H1 (cell line): ENCODE measurements at regions not wholly inside any gene's neighbourhood (a gene's known extent, or its start where the extent isn't known, plus 50 kb on each side); places are given as distances from the start of the nearest gene placed in this dataset.

ENCODE experiments used
- CTCF ChIA-PET: fragments of 300-600 bp; sonication (Branson Sonifier 250); formaldehyde crosslinking; loops from one replicate; lab custom pipeline; 2021; ENCODE audit not compliant: partially characterized antibody; lab: Charles Lee
- POLR2A ChIA-PET: fragments of 300-600 bp; sonication (Branson Sonifier 250); formaldehyde crosslinking; loops from one replicate; lab custom pipeline; 2021; ENCODE audit warnings: inconsistent platforms; ENCODE audit not compliant: partially characterized antibody; lab: Charles Lee
- DNase-seq, 2 experiments: peaks; one replicate each; pipeline versions ENCODE4 v3.0.0 to v3.0.0-alpha.2; 2010 to 2022; ENCODE audit warnings: low spot score in 2 of 2, low read depth in 1 of 2, mixed read lengths in 1 of 2
- FAIRE-seq: peaks from 2 replicates; lab custom pipeline; 2011; peaks lifted over from hg19 to GRCh38; lab: Jason Lieb, UNC
- H2AFZ ChIP-seq: 2 replicates; pipeline ENCODE4 v1.8.1; 2012; ENCODE audit warnings: low read length, inconsistent platforms
- H2AK5ac ChIP-seq: 2 replicates; pipeline ENCODE4 v1.6.1; 2013; ENCODE audit warnings: low read depth, low read length
- H2BK120ac ChIP-seq: replicated peaks from 2 replicates; pipeline ENCODE3; 2013; ENCODE audit warnings: low read depth, low read length, inconsistent platforms
- H2BK12ac ChIP-seq: 2 replicates; pipeline ENCODE4 v1.6.1; 2013; ENCODE audit warnings: low read depth, low read length
- H2BK15ac ChIP-seq: 2 replicates; pipeline ENCODE4 v1.6.1; 2013; ENCODE audit warnings: low read length
- H2BK20ac ChIP-seq: 2 replicates; pipeline ENCODE4 v1.6.1; 2013; ENCODE audit warnings: low read length
- H2BK5ac ChIP-seq: 2 replicates; pipeline ENCODE4 v1.6.1; 2013; ENCODE audit warnings: low read depth, low read length
- H3K14ac ChIP-seq: 2 replicates; pipeline ENCODE4 v1.6.1; 2013; ENCODE audit warnings: inconsistent platforms; ENCODE audit not compliant: insufficient read length
- H3K18ac ChIP-seq: 2 replicates; pipeline ENCODE4 v1.6.1; 2013; ENCODE audit warnings: low read length; ENCODE audit errors: extremely low read depth
- H3K23ac ChIP-seq: 2 replicates; pipeline ENCODE4 v1.6.1; 2013; ENCODE audit warnings: inconsistent platforms; ENCODE audit not compliant: insufficient read length
- H3K23me2 ChIP-seq: 2 replicates; pipeline ENCODE4 v1.6.1; 2013; ENCODE audit warnings: low read depth, low read length
- H3K27ac ChIP-seq: 2 replicates; pipeline ENCODE4 v1.6.1; 2011; ENCODE audit warnings: low read depth, low read length, inconsistent platforms
- H3K27me3 ChIP-seq, 4 experiments: replicated peaks in 1 of 4; 1 replicate in 1 of 4; 2 replicates in 3 of 4; pipeline versions ENCODE4 v1.6.1 to v1.8.1; 2011 to 2013; ENCODE audit warnings: low read length in 3 of 4, mild to moderate bottlenecking in 3 of 4, inconsistent platforms in 2 of 4, mixed read lengths in 2 of 4, moderate library complexity in 1 of 4; ENCODE audit not compliant: control insufficient read depth in 3 of 4, insufficient read depth in 3 of 4; ENCODE audit errors: extremely low read depth in 1 of 4
- H3K36me3 ChIP-seq, 4 experiments: 2 replicates each; pipeline versions ENCODE4 v1.6.1 to v1.8.1; 2011 to 2013; ENCODE audit warnings: mild to moderate bottlenecking in 4 of 4, low read length in 3 of 4, moderate library complexity in 2 of 4, control low read depth in 1 of 4, inconsistent platforms in 1 of 4; ENCODE audit not compliant: insufficient read depth in 4 of 4, control insufficient read depth in 2 of 4
- H3K4ac ChIP-seq: replicated peaks from 2 replicates; pipeline ENCODE3; 2013; ENCODE audit warnings: low read length, low read depth, mixed read lengths, inconsistent platforms; ENCODE audit not compliant: insufficient read length
- H3K4me1 ChIP-seq, 4 experiments: replicated peaks in 1 of 4; 1 replicate in 1 of 4; 2 replicates in 3 of 4; pipeline versions ENCODE4 v1.6.1 to v1.8.1; 2011 to 2013; ENCODE audit warnings: low read length in 3 of 4, inconsistent platforms in 2 of 4, mixed read lengths in 1 of 4; ENCODE audit not compliant: insufficient read depth in 4 of 4, control insufficient read depth in 3 of 4
- H3K4me2 ChIP-seq, 2 experiments: 2 replicates each; pipeline versions ENCODE4 v1.6.1 to v1.8.1; 2011 to 2013; ENCODE audit warnings: low read depth in 2 of 2, low read length in 2 of 2, control low read depth in 1 of 2, inconsistent platforms in 1 of 2, mild to moderate bottlenecking in 1 of 2; ENCODE audit not compliant: insufficient read depth in 1 of 2
- H3K4me3 ChIP-seq, 4 experiments: fragments of 200-600, 300-600 bp in 1 of 4; sonication (generic), shearing (Covaris generic), sonication (Bioruptor Twin) in 1 of 4; 2 replicates each; pipeline versions ENCODE4 v1.5.1 to v1.8.1; 2011 to 2016; ENCODE audit warnings: low read length in 4 of 4, low read depth in 3 of 4, control low read depth in 2 of 4, inconsistent platforms in 2 of 4, mild to moderate bottlenecking in 2 of 4, mixed read lengths in 1 of 4, moderate library complexity in 1 of 4; ENCODE audit not compliant: insufficient read depth in 2 of 4; ENCODE audit errors: extremely low read depth in 1 of 4
- H3K56ac ChIP-seq: replicated peaks from 2 replicates; pipeline ENCODE3; 2013; ENCODE audit warnings: low read depth, mild to moderate bottlenecking, mixed read lengths, low read length, inconsistent platforms; ENCODE audit not compliant: insufficient read length
- H3K79me1 ChIP-seq: 2 replicates; pipeline ENCODE4 v1.6.1; 2013; ENCODE audit warnings: low read depth, low read length, control low read depth
- H3K79me2 ChIP-seq, 2 experiments: 2 replicates each; pipeline versions ENCODE4 v1.6.1 to v1.8.1; 2012 to 2013; ENCODE audit warnings: low read length in 2 of 2, mild to moderate bottlenecking in 2 of 2, inconsistent platforms in 1 of 2; ENCODE audit not compliant: insufficient read depth in 2 of 2, control insufficient read depth in 1 of 2
- H3K9ac ChIP-seq, 4 experiments: replicated peaks in 1 of 4; 1 replicate in 1 of 4; 2 replicates in 3 of 4; pipeline versions ENCODE4 v1.6.1 to v1.8.1; 2011 to 2013; ENCODE audit warnings: low read depth in 3 of 4, low read length in 3 of 4, control low read depth in 2 of 4, mild to moderate bottlenecking in 2 of 4, moderate library complexity in 2 of 4, inconsistent platforms in 1 of 4; ENCODE audit errors: extremely low read depth in 1 of 4
- H3K9me3 ChIP-seq, 2 experiments: 2 replicates each; pipeline versions ENCODE4 v1.6.1 to v1.8.1; 2012 to 2013; ENCODE audit warnings: mild to moderate bottlenecking in 2 of 2, moderate library complexity in 2 of 2, control low read depth in 1 of 2, inconsistent platforms in 1 of 2, low read depth in 1 of 2, low read length in 1 of 2, mixed read lengths in 1 of 2; ENCODE audit not compliant: insufficient read depth in 2 of 2
- H4K20me1 ChIP-seq, 2 experiments: replicated peaks in 1 of 2; 2 replicates each; pipeline versions ENCODE3 to v1.8.1; 2011 to 2013; ENCODE audit warnings: inconsistent platforms in 2 of 2, low read length in 2 of 2, mild to moderate bottlenecking in 1 of 2; ENCODE audit not compliant: insufficient read depth in 2 of 2, control insufficient read depth in 1 of 2
- H4K5ac ChIP-seq: 2 replicates; pipeline ENCODE4 v1.6.1; 2013; ENCODE audit warnings: low read length, low read depth, mixed read lengths, inconsistent platforms; ENCODE audit not compliant: insufficient read length
- H4K8ac ChIP-seq: 2 replicates; pipeline ENCODE4 v1.8.0; 2013; ENCODE audit warnings: mild to moderate bottlenecking, moderate library complexity, low read length, inconsistent platforms; ENCODE audit not compliant: insufficient read depth; ENCODE audit errors: extremely low read depth
- H4K91ac ChIP-seq: replicated peaks from 2 replicates; pipeline ENCODE3; 2013; ENCODE audit warnings: low read length, mixed read lengths, inconsistent platforms; ENCODE audit not compliant: insufficient read length
- BCL11A ChIP-seq, 2 experiments: IDR thresholded peaks; one replicate each; pipeline ENCODE4 v1.6.1; 2011; ENCODE audit warnings: low read depth in 2 of 2, low read length in 2 of 2, mild to moderate bottlenecking in 2 of 2
- CBX5 ChIP-seq: fragments of 300-800, 300-1000 bp; sonication (generic); IDR thresholded peaks from 2 replicates; pipeline ENCODE4 v1.7.1; 2016; ENCODE audit warnings: antibody characterized with exemption, low read length, low read depth
- CHD2 ChIP-seq: IDR thresholded peaks from 2 replicates; pipeline ENCODE4 v1.6.1; 2012; ENCODE audit warnings: low read length, improper control_type of control experiment
- CTBP2 ChIP-seq: IDR thresholded peaks from 2 replicates; pipeline ENCODE4 v1.7.0; 2011; ENCODE audit warnings: borderline replicate concordance, mild to moderate bottlenecking, moderate library complexity, mixed read lengths, low read length; ENCODE audit not compliant: insufficient read depth, insufficient read length
- JUND ChIP-seq: IDR thresholded peaks from 2 replicates; pipeline ENCODE4 v1.6.1; 2011; ENCODE audit warnings: mild to moderate bottlenecking, improper control_type of control experiment, low read length
- POLR2A ChIP-seq, 2 experiments: IDR thresholded peaks; 1 replicate in 1 of 2; 2 replicates in 1 of 2; pipeline ENCODE4 v1.6.1; 2011; ENCODE audit warnings: low read depth in 2 of 2, low read length in 2 of 2, mild to moderate bottlenecking in 2 of 2; ENCODE audit errors: control extremely low read depth in 1 of 2
- SUZ12 ChIP-seq: fragments of 200-600 bp; sonication (generic); IDR thresholded peaks from 2 replicates; pipeline ENCODE4 v1.6.1; 2012; ENCODE audit warnings: mild to moderate bottlenecking, inconsistent platforms, low read length, moderate library complexity, mixed read lengths
- YY1 ChIP-seq: IDR thresholded peaks from 2 replicates; pipeline ENCODE4 v1.6.1; 2011; ENCODE audit warnings: low read depth, mild to moderate bottlenecking, low read length
- WGBS, 2 experiments: shearing (Covaris generic) in 1 of 2; methylation state at CpG; one replicate each; pipeline versions ENCODE4 v1.1.6 to v1.1.7; 2013 to 2015; ENCODE audit warnings: low lambda C conversion rate in 2 of 2, mixed read lengths in 2 of 2, inconsistent platforms in 1 of 2, low coverage in 1 of 2, missing lambda C conversion rate in 1 of 2; ENCODE audit not compliant: insufficient replicate concordance in 2 of 2, insufficient coverage in 1 of 2, insufficient read length in 1 of 2; ENCODE audit errors: extremely low coverage in 1 of 2, missing lambda C conversion rate in 1 of 2; 5-methylcytosine and 5-hydroxymethylcytosine counted together
- TF ChIP-seq, protein P1 (sequence below), 3 experiments: IDR thresholded peaks; 1 replicate in 2 of 3; 2 replicates in 1 of 3; pipeline versions ENCODE4 v1.5.1 to v1.6.1; 2011; ENCODE audit warnings: low read length in 3 of 3, mild to moderate bottlenecking in 3 of 3, inconsistent platforms in 2 of 3, low read depth in 1 of 3, moderate library complexity in 1 of 3; ENCODE audit not compliant: insufficient read depth in 1 of 3; ENCODE audit errors: control extremely low read depth in 1 of 3

GRCh38 chr6:95768539-95768938, 191.2 kb downstream of the MANEA start:
- ChIA-PET POLR2A (no interaction called here), CTCF (interaction anchor here (0.6 to 1.2 kb wide), 4 partner anchors 34 to 98 kb away, joined by 3 read pairs; no protein-coding TSS in a partner anchor)
- FAIRE-seq (peak; percentile 70), DNase-seq (peak; percentile 15 to 52)
- Histone ChIP-seq H3K4me2 (no peak overlapping the region), H3K27me3 (no peaks in the 10 kb centered on the region), H3K23me2 (no peaks in the 10 kb centered on the region), H3K4me1 (no peaks in the 10 kb centered on the region), H3K18ac (no peak overlapping the region), H3K4ac (no peak overlapping the region), H3K79me1 (no peaks in the 10 kb centered on the region), H2AFZ (no peak overlapping the region), H2AK5ac (no peak overlapping the region), H3K9me3 (no peaks in the 10 kb centered on the region), H3K23ac (no peak overlapping the region), H3K14ac (no peak overlapping the region), H3K36me3 (no peaks in the 10 kb centered on the region), H3K56ac (no peak overlapping the region), H4K91ac (no peak overlapping the region), H2BK20ac (no peak overlapping the region), H2BK15ac (no peak overlapping the region), H4K20me1 (no peaks in the 10 kb centered on the region), H4K8ac (no peak overlapping the region), H2BK12ac (no peak overlapping the region), H3K4me3 (no peak overlapping the region), H4K5ac (no peak overlapping the region), H2BK5ac (no peak overlapping the region), H2BK120ac (no peak overlapping the region), H3K9ac (no peak overlapping the region), H3K27ac (no peak overlapping the region), H3K79me2 (no peaks in the 10 kb centered on the region)
- 46% methylated on average over 3 of the region's 3 CpGs; no CpG with 5 or more reads in 1 of the 2 experiments for WGBS, 2 experiments
- TF ChIP-seq JUND (no peak), CBX5 (no peak), CTBP2 (no peak), BCL11A (IDR thresholded peaks at IDR 0.05; ENCODE audit: low read depth in 2 of 2, low read length in 2 of 2) (no peak), CHD2 (no peak), POLR2A (IDR thresholded peaks at IDR 0.05; ENCODE audit: control extremely low read depth in 1 of 2, low read depth in 2 of 2, low read length in 2 of 2) (no peak), YY1 (no peak), SUZ12 (no peak)
- TF ChIP-seq, protein P1, sequence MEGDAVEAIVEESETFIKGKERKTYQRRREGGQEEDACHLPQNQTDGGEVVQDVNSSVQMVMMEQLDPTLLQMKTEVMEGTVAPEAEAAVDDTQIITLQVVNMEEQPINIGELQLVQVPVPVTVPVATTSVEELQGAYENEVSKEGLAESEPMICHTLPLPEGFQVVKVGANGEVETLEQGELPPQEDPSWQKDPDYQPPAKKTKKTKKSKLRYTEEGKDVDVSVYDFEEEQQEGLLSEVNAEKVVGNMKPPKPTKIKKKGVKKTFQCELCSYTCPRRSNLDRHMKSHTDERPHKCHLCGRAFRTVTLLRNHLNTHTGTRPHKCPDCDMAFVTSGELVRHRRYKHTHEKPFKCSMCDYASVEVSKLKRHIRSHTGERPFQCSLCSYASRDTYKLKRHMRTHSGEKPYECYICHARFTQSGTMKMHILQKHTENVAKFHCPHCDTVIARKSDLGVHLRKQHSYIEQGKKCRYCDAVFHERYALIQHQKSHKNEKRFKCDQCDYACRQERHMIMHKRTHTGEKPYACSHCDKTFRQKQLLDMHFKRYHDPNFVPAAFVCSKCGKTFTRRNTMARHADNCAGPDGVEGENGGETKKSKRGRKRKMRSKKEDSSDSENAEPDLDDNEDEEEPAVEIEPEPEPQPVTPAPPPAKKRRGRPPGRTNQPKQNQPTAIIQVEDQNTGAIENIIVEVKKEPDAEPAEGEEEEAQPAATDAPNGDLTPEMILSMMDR (IDR thresholded peaks at IDR 0.05; ENCODE audit: control extremely low read depth in 1 of 3, insufficient read depth in 1 of 3, low read depth in 1 of 3, low read length in 3 of 3): peak; percentile 39 to 58 (median 49)
